ENCODE measurements at regions not wholly inside any gene's neighbourhood (a gene's known extent, or its start where the extent isn't known, plus 50 kb on each side); places are given as distances from the start of the nearest gene placed in this dataset.
A peak's percentile ranks its signal among the peaks of the same experiment; 100 is the strongest.

DNA sequence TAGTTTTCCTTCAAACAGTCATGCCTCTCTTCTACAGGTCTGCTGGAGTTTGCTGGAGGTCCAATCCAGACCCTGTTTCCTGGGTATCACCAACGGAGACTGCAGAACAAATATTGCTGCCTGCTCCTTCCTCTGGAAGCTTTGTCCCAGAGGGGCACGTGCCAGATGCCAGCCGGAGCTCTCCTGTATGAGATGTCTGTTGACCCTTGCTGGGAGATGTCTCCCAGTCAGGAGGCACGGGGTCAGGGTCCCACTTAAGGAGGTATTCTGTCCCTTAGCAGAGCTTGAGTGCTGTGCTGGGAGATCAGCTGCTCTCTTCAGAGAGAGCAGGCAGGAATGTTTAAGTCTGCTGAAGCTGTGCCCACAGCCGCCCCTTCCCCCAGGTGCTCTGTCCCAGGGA, 666.9 kb downstream of the FRK start:
- intact Hi-C loops (cut with DNase I), result no loop called here
- no peak for ATAC-seq
- peak; percentile 31 for DNase-seq (ENCODE audit: missing footprints)

DNA sequence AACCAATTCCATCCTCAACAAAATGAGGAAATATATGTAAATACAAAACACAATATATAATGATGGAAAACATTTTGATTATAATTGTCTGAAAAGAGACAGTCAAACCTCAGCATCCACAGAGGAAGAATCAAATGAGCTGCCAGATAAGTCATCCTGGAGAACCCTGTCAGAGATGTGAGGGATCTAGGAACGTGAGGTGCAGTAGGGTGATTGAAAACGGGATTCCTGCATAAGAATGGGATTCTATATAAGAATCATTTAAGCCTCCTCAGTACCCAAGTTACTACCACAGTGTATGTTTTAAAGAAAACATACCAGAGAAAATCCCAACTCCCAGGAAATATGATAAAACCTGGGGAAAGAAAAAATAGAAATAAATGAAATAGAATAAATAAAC, 690.5 kb downstream of the FRK start:
- intact Hi-C loops (cut with DNase I), result no loop called here
- DNase-seq (ENCODE audit: missing footprints) (no peak), ATAC-seq (no peak)

- intact Hi-C loops (cut with DNase I), result no loop called here
- no peak for DNase-seq (ENCODE audit: missing footprints)
- ATAC-seq, result no peak
Measured at GRCh38 chr6:115365783-115366182, 694.9 kb downstream of the FRK start.

DNA sequence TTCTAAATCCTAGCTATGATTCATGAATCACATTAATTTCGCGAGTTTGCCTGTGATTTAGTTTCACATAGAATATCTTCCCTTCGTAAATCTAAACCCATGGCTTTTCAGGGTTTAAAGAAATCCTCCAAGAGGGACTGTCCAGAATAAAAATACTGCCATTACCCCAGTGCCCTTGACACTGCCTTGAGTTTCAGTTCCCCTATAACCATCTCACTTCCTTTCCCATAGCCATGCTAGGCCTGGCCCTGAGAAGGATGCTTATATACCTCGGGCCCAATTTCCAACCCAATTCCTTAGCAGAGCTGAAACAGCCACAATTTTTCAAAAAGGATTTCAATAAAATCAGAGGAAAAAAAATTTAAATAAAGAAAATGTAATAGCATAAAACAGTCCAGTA, 697.3 kb downstream of the FRK start:
- intact Hi-C loops (cut with DNase I), result no loop called here
- DNase-seq (ENCODE audit: missing footprints) (no peak), ATAC-seq (no peak)

GRCh38 chr6:115362234-115362633, 698.5 kb downstream of the FRK start:
- intact Hi-C loops (cut with DNase I), result no loop called here
- no peak for ATAC-seq
- DNase-seq (ENCODE audit: missing footprints), result no peak

DNA sequence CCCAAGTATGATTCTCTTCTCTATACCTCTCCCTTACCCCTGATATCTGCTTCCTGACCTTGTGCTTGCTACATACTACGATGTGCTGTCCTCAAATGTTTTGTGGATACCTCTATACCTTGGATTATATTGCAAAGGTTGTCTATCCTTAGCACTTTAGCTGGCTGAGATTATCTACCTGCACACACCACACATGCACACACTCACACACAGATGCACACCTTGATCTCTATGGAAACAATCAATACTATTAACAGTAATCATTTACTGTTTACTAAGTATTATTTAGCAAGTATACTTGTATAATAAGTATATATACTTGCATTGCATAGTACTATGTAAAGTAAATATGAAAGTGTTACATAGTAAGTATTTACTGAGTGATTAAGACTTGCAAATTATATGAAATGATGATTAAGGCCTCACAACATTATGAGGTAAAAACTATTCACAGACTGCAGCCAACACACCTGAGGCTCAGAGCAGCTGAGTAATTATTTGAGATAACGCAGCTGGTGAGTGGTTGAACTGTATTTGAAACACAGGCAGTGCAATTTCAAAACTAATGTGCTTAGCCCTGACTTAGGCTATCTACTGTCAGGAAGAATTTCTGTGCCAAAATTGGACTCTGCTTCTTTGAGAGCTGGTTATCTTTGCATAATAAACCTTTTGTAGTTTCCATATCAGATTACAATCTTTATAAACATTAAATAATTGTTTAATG, 699.9 kb downstream of the FRK start:
- DNase-seq (ENCODE audit: missing footprints), result no peak
- intact Hi-C loops (cut with DNase I), result no loop called here
- no peak for ATAC-seq

- ATAC-seq (no peak), DNase-seq (ENCODE audit: missing footprints) (no peak)
- intact Hi-C loops (cut with DNase I), result no loop called here
Measured at GRCh38 chr6:115358616-115359015, 702.1 kb downstream of the FRK start.

DNA sequence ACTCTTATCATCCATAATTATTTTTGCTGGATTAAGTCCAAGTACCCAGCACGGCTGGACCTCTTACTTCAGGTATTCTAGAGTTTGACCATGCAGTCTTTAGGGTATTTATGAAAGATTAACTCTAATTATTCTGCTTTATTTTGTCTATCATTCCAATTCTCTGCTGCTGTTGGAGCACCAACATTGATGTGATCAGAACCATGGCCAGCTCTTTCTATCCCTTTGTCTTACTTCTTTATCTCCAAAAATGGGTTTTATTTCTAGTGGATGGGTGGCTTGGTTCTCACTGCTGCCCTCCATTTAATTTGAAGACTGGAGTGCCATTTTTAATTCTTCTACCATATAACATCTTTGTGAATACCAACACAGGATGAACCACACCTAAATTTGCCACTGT, 704.3 kb downstream of the FRK start:
- no peak for DNase-seq (ENCODE audit: missing footprints)
- intact Hi-C loops (cut with DNase I), result no loop called here
- no peak for ATAC-seq

DNA sequence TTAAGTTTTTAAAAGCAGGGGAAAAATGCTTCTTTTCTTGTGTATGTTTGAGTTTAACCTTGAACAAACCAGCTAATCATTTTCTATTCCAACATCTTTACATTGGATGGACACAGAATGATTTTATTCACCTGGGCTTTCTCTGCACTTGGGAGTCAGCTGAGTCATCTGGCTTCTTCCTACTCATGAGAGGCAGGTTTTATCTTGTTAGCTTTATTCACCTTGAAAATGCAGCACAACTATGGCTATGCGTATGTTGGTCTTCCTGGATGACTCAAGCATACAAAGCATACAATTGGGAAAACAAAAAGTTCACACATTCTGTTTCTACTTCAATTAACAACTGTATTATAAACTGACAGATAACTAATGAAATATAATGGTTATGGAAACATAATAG, 737.7 kb downstream of the FRK start:
- intact Hi-C loops (cut with DNase I), result no loop called here
- ATAC-seq (no peak), DNase-seq (ENCODE audit: missing footprints) (no peak)

DNA sequence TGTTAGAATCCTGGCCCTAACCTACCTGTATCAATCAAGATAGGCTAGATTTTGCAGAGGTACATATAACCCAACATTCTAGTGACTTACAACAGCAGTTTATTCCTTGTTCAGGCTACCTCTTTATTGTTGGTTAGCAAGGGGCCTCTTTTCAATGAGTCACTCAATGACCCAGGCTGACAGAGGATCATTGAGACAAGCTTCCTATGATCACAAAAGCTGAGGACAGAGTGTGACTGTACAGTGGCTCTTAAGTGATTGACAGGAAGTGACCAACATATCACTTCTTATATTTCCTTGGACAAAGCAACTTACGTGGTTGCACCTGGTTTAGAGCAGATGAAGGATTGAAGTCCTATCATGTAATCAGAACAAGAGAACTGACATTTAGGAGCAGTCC, 740.9 kb downstream of the FRK start:
- intact Hi-C loops (cut with DNase I), result no loop called here
- ATAC-seq (no peak), DNase-seq (ENCODE audit: missing footprints) (no peak)

GRCh38 chr6:115310156-115310555, 750.5 kb downstream of the FRK start:
- intact Hi-C loops (cut with DNase I), result no loop called here
- no peak for ATAC-seq
- no peak for DNase-seq (ENCODE audit: missing footprints)

- DNase-seq (ENCODE audit: missing footprints), result no peak
- no peak for ATAC-seq
- intact Hi-C loops (cut with DNase I), result no loop called here
Measured at GRCh38 chr6:115302731-115303130, 758.0 kb downstream of the FRK start.

DNA sequence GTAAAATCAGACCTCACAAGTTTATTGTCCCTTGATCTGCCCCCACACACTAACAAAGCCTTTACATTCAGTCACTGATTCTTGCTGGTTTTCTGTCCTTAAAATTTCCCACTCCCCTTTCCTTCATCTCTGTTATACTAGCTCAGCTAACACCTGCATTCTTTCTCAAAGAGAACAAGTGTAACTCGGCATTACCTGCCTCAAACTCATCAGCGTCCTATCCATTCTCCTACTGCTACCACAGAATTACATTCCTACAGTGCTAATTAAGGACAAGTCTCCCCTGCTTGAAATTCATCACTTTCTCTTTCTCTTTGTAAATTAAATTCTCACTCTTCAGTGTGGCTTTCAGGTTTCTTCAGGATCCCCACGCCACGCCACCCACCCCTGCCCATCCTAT, 773.2 kb downstream of the FRK start:
- intact Hi-C loops (cut with DNase I), result no loop called here
- DNase-seq (ENCODE audit: missing footprints), result no peak
- no peak for ATAC-seq

GRCh38 chr6:115276881-115277565, 783.7 kb downstream of the FRK start:
- DNase-seq (ENCODE audit: missing footprints) (no peak), ATAC-seq (no peak)
- intact Hi-C loops (cut with DNase I), result no loop called here

- DNase-seq (ENCODE audit: missing footprints), result no peak
- no peak for ATAC-seq
- intact Hi-C loops (cut with DNase I), result no loop called here
Measured at GRCh38 chr6:115272311-115272710, 788.4 kb downstream of the FRK start.

- ATAC-seq, result no peak
- no peak for DNase-seq (ENCODE audit: missing footprints)
- intact Hi-C loops (cut with DNase I), result no loop called here
Measured at GRCh38 chr6:115271434-115271833, 789.3 kb downstream of the FRK start.

- ATAC-seq (peak; percentile 34), DNase-seq (ENCODE audit: missing footprints) (no peak)
- intact Hi-C loops (cut with DNase I), result no loop called here
Measured at GRCh38 chr6:115270953-115271352, 789.7 kb downstream of the FRK start.

GRCh38 chr6:115241373-115241772, 819.3 kb downstream of the FRK start:
- ATAC-seq (no peak), DNase-seq (ENCODE audit: missing footprints) (no peak)
- intact Hi-C loops (cut with DNase I), result no loop called here

GRCh38 chr6:115221198-115221597, 839.5 kb downstream of the FRK start:
- no peak for DNase-seq (ENCODE audit: missing footprints)
- ATAC-seq, result no peak
- intact Hi-C loops (cut with DNase I), result no loop called here

- no peak for ATAC-seq
- intact Hi-C loops (cut with DNase I), result no loop called here
- no peak for DNase-seq (ENCODE audit: missing footprints)
Measured at GRCh38 chr6:115220551-115221159, 840.0 kb downstream of the FRK start.
